SK-N-SH treated with all-trans-retinoic acid at 6 μM for 48 hours (cell line): ENCODE measurements at regions not wholly inside any gene's neighbourhood (a gene's known extent, or its start where the extent isn't known, plus 50 kb on each side); places are given as distances from the start of the nearest gene placed in this dataset.

ENCODE experiments used
- PATZ1 ChIP-seq: fragments of 250-450 bp; sonication (Bioruptor Pico); IDR thresholded peaks from 2 replicates; pipeline ENCODE4 v1.8.0; 2020; ENCODE audit warnings: mild to moderate bottlenecking, moderate library complexity, borderline replicate concordance
- ZNF8 ChIP-seq: fragments of 450-650 bp; formaldehyde crosslinking; IDR thresholded peaks from 2 replicates; pipeline ENCODE4 v1.5.0; 2020; ENCODE audit warnings: mild to moderate bottlenecking, moderate library complexity

DNA sequence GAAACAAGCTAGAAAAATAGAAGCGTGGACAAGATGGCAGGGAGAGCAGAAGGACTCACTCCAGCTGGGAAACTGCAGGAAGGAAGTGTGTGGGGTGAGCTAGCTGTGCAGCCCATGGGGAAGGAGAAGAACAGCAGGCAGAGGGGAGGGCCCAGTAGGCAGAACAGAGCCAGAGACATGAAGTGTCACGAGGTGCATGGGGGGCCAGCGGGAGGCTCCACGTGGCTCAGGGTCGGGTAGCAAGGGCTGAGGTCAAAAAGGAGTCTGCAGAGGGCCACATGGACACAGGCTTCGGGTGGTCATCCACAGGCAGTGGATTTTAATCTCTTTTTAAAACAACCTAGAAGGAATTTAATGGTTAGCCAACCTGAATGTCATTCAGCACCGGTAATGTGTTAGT is 669.0 kb downstream of the BCL11B start:
- no peak for TF ChIP-seq PATZ1 (CRISPR knock-in tag)
- TF ChIP-seq ZNF8 (CRISPR knock-in tag) = no peak
